Islet of Langerhans (tissue), 1 donor: ENCODE measurements at regions not wholly inside any gene's neighbourhood (a gene's known extent, or its start where the extent isn't known, plus 50 kb on each side); places are given as distances from the start of the nearest gene placed in this dataset.
"Not testable (repeated sequence)": the region's sequence is repeated elsewhere in the genome, so short reads cannot be mapped to it uniquely, and the experiment has no call there.

Experiments used
- FAIRE-seq: peaks from one replicate; lab custom pipeline; 2011; peaks lifted over from hg19 to GRCh38; lab: Jason Lieb, UNC

DNA sequence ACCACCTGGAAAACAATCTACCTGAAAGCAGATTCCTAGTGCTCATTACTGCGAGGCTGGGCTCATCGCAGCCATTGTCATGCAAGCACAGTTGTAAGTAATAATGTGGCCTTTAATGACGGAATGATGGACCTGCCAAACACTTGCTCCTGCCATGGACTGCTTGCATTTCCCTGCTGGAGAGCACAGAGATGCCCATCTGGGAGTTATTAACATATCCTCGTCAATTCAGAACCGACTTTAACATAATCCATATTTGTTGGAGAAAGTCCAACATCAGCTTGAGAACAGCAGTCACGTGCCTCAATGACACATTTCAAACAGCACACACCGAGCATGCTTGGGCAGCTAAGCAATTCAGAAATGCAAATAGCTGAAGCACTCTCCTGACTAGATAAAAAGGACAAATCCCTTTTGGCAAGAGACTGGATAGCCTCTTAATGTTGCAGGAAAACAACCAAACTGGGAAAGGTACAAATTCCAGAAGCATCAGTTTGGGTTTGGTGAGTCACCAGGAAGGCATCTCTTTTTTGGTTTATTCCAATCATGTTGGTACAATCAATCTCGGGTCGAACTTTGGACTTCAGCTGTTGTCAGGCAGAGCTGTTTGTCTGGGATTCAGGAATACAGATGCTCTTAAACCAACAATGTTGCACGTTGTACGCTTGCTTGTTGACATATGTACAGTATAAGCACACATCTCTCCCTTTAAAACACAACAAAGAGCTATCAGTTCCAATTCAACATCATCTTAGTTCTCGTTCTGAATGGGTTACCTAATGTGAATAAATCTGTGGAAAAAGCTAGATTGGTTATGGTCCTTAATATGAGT, 395.8 kb downstream of the LNPK start:
- no peak for FAIRE-seq

DNA sequence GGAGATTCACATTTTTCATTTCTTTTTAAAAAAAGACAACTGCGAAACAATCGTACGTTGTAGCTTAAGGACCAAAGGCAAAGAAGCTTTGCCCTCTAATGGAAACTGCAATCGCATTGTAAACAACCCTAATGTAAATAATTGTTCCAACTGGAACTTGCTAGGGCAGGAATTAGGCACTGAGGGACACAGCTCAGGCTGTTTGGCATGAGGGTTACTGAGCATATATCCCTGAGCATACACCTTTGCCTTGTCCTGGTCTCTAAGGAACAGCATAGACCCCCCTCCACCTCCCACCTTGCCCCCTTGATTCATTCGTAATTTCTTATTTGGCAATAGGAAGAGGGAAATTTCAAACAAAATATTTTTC, 396.4 kb downstream of the LNPK start:
- no peak for FAIRE-seq

DNA sequence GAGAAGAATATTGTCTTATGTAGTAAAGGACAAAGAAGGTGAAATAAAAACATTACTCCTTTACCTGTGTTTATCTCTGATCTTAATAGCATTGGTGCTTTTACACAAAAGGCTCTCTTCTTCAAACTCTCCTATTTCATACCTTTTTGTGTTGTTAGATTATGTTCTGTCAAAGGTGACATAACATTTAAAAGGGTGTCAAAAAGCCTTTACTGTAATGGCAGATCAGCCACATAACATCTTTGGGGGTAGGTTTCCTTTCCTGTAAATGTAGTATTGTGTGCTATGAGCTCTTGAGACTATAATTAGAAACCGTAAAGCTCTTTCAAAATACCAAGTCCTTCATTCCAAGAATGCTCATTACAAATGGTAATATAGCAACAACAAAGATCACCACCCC, 400.1 kb downstream of the LNPK start:
- FAIRE-seq: no peak

DNA sequence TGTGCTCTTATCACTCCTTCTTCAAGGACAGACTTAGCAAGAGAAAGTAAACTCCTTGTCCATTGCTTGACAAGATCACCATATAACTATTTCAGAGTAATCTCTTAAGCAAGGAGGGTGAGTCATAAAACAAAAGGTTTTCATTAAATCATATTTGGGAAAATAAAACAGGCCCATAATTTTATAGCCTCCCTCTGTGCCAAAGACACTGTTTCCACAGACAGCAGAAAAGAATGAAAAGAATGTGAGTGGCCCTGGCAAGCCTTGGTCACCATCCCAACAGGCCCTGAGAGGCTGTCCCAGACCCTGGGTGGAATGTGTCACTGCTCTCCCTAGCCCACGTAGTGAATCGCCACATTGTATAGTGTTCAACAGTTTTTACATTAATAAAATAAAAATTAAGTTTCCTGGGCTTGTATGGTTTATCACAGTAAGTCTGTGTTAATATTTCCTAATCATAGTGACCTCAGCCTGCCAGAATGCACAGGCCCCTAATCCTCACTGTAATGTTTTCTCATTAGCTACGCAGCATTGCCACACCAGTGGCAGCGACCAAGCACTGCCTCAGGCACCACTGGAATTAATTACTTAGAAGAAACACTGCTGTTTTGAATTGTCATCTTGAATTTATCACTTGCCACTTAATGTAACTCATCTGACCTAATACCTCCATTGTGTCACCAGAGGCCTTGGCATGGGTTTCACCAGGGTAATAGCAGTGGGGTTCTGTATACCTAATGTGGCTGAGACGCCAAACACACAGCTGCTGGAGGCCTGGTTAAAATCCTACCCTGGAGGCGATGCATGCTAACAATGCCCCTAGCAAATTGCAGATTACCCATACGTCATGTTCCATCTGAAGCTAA, 401.9 kb downstream of the LNPK start:
- no peak for FAIRE-seq

DNA sequence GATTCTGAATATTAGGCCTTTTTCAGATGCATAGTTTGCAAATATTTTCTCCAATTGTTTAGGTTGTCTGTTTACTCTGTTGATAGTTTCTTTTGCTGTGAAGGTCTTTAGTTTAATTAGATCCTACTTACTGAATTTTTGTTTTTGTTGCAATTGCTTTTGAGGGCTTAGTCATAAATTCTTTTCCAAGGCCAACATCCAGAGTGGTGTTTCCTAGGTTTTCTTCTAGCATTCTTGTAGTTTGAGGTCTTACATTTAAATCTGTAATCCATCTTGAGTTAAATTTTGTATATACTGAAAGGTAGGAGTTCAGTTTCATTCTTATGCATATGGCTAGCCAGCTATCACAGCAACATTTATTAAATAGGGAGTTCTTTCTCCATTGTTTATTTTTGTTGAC, 404.8 kb downstream of the LNPK start:
- no peak for FAIRE-seq

DNA sequence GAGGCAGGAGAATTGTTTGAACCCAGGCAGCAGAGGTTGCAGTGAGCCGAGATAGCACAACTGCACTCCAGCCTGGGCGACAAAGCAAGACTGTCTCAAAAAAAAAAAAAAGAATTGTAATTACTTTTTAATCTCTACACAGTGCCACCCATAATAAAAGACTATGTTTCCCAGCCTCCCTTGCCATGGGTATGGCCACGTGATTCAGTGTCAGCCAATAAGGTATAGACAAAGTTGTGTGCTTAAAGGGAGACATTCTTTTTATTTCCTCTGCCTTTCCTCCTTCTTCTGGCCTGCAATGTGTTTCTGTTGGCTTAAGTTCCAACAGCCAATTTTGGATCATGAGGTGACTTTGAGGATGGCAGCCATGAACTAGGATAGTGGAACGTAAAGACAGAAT, 406.9 kb downstream of the LNPK start:
- FAIRE-seq: no peak

DNA sequence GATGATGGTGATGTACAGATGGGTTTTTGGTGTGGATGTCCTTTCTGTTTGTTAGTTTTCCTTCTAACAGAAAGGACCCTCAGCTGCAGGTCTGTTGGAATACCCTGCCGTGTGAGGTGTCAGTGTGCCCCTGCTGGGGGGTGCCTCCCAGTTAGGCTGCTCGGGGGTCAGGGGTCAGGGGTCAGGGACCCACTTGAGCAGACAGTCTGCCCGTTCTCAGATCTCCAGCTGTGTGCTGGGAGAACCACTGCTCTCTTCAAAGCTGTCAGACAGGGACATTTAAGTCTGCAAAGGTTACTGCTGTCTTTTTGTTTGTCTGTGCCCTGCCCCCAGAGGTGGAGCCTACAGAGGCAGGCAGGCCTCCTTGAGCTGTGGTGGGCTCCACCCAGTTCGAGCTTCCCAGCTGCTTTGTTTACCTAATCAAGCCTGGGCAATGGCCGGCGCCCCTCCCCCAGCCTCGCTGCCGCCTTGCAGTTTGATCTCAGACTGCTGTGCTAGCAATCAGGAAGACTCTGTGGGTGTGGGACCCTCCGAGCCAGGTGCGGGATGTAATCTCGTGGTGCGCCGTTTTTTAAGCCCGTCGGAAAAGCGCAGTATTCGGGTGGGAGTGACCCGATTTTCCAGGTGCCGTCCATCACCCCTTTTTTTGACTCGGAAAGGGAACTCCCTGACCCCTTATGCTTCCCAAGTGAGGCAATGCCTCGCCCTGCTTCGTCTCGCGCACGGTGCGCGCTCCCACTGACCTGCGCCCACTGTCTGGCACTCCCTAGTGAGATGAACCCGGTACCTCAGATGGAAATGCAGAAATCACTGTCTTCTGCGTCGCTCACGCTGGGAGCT, 408.2 kb downstream of the LNPK start:
- not testable (repeated sequence) for FAIRE-seq

DNA sequence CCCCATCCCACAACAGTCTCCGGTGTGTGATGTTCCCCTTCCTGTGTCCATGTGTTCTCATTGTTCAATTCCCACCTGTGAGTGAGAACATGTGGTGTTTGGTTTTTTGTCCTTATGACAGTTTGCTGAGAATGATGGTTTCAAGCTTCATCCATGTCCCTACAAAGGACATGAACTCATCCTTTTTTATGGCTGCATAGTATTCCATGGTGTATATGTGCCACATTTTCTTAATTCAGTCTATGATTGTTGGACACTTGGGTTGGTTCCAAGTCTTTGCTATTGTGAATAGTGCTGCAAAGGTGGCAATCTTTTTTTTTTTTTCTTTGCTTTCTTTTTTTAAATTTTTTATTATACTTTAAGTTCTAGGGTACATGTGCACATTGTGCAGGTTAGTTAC, 406.7 kb upstream of the ATP5MC3 start:
- not testable (repeated sequence) for FAIRE-seq

DNA sequence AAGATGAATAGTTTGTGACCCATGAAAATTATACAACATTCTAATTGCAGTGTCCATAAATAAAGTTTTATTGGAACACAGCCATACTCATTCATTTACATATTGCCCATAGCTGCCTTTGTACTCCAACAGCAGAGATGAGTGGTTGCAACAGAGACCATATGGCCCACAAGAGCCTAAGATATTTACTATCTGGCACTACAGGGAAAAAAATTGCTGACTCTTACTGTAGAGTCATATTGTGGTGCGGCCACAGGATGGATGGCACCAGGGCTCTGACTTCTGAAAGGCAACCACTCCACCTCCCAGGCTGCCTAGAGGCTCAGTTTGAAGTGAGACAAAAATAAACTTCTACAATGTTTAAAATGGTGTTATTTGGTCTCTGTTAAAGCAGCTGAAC, 404.0 kb upstream of the ATP5MC3 start:
- FAIRE-seq: no peak

DNA sequence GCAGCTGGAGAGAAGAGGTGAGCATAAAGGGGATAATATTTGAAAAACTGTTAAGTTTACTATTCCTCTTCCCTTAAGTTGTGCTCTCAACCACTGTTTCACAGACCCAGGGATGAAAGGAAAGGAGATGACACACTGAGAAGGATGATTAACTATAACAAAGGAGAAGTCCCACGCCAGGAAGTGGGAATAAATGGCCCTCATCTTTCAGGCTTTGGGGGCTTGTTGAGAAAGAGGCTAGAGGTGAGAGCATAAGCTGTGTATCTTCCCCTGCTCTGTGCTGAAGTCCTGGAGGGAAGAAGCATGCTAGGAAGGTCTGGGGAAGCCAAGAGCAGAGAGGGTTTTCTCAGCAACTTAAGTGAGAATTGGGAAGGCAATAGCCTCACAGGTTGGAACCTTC, 399.1 kb upstream of the ATP5MC3 start:
- no peak for FAIRE-seq

DNA sequence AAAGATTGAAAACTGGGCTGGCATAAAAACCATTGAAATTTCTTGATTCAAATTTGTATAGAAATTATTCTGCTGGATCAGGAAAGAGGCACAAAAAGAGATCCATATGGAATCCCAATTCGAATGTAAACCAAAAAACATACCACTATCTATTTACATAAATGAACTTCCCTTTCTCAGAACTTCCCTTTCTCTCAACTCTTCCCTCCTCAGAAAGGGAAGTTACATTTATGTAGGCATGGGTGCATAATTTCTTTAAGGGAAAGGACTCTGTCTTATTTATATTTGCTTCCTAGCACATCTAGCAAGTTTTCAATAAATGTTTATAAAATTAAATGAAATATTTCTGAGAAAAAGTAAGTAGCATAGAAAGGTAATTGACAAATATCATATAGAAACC, 398.1 kb upstream of the ATP5MC3 start:
- FAIRE-seq: no peak

DNA sequence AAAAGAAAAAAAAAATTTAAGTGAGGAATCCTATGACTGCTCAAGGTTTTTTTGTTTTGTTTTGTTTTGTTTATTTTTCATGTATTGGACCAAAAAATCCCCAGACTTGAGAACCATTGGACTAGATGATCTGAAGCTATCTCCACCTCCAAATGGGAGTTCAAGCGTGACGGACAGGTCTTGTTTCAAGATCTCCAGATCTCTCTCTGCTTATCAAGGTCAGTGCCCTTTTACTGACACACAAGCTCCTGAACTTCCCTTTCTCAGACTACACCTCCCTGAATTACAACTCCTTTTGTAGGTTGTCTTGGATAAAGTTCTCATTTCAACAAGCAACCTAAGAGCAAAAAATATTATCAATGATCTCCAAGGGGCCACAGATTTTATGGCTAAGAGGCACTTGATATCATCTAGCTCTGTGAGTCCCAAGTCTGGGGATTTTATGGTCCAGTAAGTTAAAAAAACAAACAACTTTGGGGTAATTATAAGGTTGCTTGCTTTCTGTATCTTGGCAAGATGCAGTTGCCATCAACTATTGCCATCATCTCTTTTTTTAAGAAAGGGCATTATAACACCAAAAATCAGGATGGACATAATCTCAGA, 396.0 kb upstream of the ATP5MC3 start:
- FAIRE-seq: no peak

DNA sequence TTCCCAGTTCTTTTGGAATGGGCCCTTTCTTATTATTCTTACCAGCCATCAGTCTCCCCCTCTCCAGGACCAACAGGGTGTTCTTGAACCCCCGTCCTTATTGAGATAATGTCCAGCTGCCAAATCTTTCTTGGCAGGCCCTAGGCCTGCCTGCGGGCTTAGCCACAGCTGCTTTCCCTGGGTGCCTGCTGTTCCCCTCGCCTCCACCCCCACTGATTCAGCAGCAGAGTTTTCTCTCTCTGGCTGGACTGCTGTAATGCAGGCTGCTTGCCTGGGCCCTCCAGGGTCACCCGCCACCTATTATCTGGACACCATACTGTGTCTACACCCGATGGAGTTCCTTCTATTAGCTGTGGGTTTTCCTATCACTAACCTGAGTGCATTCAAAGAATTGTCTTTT, 395.4 kb upstream of the ATP5MC3 start:
- no peak for FAIRE-seq

DNA sequence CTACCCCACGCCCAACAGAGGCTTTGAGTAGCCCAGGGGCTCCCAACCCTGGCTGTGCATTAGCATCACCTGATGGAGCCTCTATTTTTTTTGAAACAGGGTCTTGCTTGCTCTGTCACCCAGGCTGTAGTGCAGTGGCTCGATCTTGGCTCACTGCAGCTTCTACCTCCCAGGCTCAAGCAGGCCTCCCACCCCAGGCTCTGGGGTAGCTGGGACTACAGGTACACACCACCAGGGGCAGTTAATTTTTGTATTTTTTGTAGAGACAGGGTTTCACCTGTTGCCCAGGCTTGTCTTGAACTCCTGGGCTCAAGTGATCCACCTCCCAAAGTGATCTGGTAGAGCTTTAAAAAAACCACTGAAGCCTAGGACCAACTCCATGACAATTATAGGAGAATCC, 394.8 kb upstream of the ATP5MC3 start:
- no peak for FAIRE-seq

DNA sequence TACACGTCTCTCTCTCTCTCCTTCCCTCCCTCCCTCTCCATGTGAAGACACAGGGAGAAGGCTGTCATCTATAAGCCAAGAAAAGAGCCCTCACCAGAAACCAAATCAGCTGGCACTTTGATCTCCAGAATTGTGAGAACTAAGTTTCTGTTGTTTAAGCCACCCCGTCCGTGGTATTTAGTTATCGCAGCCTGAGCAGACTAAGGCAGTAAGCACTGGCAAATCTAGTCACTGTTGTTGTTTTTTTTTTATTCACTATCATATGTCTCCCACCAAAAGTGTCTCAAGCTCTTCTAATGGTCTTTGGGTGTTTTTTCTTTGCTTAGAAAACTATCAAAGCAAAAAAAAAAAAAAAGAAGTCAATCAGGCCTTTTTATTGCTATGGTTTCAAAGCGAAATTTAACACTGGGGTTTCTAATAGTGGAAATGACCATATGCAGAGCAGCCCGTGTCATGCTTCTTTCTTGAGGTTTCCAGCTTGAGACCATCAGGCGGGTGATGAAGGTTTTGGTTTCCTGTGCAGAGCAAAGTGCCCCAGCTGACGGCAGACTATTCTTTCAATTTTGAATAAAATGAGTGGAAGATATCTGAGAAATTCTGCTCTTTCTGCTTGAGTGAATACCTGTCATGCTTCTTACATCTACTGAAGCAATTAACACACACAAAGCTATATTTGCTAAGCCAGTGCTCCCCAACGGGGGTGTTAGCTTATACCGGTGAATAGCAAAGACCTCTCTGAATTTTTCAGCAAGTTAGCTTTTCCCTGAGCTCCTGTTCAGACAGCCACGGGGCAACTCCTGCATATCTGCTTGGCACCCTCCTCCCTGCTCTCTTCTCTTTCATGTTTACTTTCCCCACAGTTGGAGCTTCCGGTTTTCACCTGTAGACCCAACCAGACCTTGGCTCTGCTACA, 394.1 kb upstream of the ATP5MC3 start:
- FAIRE-seq: no peak

DNA sequence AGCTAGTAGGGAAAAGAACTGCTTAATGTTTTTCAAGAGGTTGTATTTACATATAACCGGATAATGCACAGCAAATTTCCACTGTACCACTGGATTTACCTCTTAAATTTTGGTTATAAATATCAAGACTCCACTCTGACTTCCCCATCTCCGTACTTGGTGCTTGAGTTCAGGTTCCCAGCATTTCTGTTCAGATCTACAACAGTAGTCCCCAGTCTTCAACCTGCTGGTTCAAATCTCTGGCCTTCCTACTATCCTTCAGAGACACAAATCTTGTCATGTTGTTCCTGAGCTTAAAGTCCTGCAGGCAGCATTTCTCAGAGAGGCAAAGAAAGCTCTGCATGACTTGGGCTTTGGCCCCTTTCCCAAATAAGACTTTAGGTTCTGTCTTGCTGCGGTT, 392.6 kb upstream of the ATP5MC3 start:
- no peak for FAIRE-seq

DNA sequence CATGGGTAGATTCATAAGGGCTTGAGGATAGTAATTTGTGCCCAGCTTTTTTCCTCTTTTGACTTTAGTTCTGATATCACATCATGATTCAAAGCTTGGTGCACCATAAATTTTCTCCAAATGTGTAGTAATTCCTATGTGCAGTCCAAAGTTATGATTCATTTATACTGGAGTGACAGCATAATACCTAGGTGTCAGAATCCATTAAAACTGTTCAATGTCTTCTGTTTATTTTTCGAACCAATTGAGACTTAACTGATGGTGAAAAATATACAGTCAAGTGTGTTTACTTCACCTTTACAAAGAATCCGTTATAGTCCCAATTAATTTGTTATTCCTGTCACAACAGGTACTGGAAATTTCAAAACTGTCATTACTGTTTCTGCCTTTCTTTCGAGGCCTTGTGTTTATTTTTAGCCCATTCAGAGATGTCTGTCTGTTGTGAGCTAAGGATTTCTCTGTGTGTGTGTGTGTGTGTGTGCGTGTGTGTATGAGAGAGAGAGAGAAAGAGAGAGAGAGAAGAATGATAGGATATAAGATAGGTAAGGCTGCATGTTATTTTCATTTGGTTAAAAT, 389.7 kb upstream of the ATP5MC3 start:
- no peak for FAIRE-seq

DNA sequence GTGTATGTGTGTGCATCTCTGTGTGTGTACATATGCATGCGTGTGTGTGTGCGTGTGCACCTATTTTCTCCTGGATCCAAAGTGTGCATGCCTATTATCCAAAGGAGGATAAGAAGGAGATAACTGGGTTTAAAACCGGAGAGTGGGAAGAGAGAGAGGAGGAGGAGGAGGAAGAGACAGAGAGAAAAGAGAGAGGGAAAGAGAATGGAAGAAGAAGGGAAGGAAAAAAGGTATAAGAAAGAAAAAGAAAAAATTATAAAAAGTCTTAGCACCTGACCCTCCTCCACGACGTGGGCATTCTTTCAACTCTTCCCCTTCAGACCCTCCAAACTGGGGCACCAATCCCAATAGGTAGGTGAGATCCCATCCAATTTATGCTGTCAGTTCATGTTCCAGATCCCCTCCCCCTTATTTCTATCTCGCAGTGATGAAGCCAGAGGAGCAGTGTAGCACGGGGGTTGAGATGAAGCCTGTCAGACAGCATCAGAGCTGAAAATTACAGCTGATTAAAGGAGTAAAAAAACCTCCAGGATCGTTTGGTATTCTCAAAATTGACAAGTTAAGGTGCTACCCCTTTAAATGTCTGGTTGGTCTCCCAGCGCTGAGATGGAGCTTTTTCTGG, 386.7 kb upstream of the ATP5MC3 start:
- no peak for FAIRE-seq

DNA sequence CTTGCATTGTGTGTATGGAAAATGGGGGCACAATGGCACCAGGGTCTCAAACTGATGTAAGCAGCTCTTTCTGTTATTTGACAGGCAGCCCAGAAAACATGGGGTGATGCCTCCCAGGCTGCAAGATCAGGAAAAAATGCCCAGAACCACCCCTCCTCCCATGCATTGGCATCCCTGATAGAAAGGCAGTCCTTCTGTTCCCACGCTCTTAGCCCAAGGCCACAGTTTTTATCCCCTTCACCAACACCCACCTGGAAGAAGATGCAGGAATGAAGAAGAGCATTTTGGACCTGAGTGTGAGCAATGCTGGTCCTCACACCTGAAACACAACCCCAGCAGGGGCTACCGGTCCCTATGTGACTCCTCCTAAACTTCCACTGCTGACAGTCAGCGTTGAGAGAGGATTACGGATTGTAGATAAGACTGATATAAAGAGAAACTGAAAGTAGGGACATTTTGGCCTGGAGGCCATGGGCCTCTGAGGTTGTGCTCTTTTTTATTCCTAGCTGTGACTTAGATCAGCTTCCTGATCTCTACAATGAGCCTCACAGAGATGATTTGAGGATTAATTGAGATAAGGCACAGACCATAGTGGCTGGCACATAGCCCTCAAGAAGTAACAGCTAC, 386.0 kb upstream of the ATP5MC3 start:
- no peak for FAIRE-seq
